Lung (tissue), 11 donors: ENCODE measurements at regions not wholly inside any gene's neighbourhood (a gene's known extent, or its start where the extent isn't known, plus 50 kb on each side); places are given as distances from the start of the nearest gene placed in this dataset.

Experiments
- ATAC-seq: fragments of 200-7000 bp; cut with Tn5 transposase; one replicate; pipeline ENCODE4 v1.9.1; 2020; ENCODE audit warnings: moderate number of reproducible peaks; ENCODE audit not compliant: insufficient read depth, low FRiP score
- DNase-seq, 3 donors: peaks; one replicate each; pipeline ENCODE4 v3.0.0-alpha.2; 2013 to 2017
- H3K27ac ChIP-seq, 2 donors: one replicate each; pipeline ENCODE4 v1.5.1; 2013; ENCODE audit warnings: mild to moderate bottlenecking in 2 of 2, moderate library complexity in 2 of 2, control low read depth in 1 of 2, inconsistent platforms in 1 of 2, low read depth in 1 of 2, low read length in 1 of 2
- H3K27me3 ChIP-seq, 3 donors: one replicate each; pipeline ENCODE4 v1.5.1; 2013; ENCODE audit warnings: low read length in 2 of 3; ENCODE audit not compliant: control insufficient read depth in 3 of 3, insufficient read depth in 3 of 3
- H3K36me3 ChIP-seq, 4 donors: one replicate each; pipeline ENCODE4 v1.5.1; 2013; ENCODE audit warnings: low read length in 4 of 4, mild to moderate bottlenecking in 1 of 4, moderate library complexity in 1 of 4; ENCODE audit not compliant: control insufficient read depth in 4 of 4, insufficient read depth in 4 of 4
- H3K4me1 ChIP-seq, 5 donors: one replicate each; pipeline ENCODE4 v1.5.1; 2013; ENCODE audit warnings: low read length in 5 of 5, mild to moderate bottlenecking in 2 of 5, moderate library complexity in 1 of 5; ENCODE audit not compliant: control insufficient read depth in 5 of 5, insufficient read depth in 5 of 5
- H3K4me3 ChIP-seq: one replicate; pipeline ENCODE4 v1.5.1; 2013; ENCODE audit warnings: mild to moderate bottlenecking, control low read depth, moderate library complexity
- H3K9ac ChIP-seq, 2 donors: one replicate each; pipeline ENCODE4 v1.5.1; 2013; ENCODE audit warnings: low read length in 2 of 2, control low read depth in 1 of 2; ENCODE audit not compliant: insufficient read depth in 1 of 2
- H3K9me3 ChIP-seq, 4 donors: one replicate each; pipeline ENCODE4 v1.5.1; 2013; ENCODE audit warnings: low read length in 3 of 4, mild to moderate bottlenecking in 1 of 4, moderate library complexity in 1 of 4; ENCODE audit not compliant: control insufficient read depth in 4 of 4, insufficient read depth in 3 of 4
- WGBS, 2 donors: extraction: QIAGEN DNeasy Blood & Tissue Kit; methylation state at CpG; one replicate each; pipeline ENCODE4 v1.1.7; 2013; 5-methylcytosine and 5-hydroxymethylcytosine counted together
- TF ChIP-seq, protein P1 (sequence below): IDR thresholded peaks from 2 replicates; pipeline ENCODE4 v1.5.1; 2012; ENCODE audit warnings: mild to moderate bottlenecking; ENCODE audit errors: control extremely low read depth, extremely low read depth
- donor health status: control.
- donor health status: control.
- donor health status: Bipolar disorder and iron deficiency.
- donor health status: healthy.
- donor health status: DM: yes; HTN: yes; CAD: no.

DNA sequence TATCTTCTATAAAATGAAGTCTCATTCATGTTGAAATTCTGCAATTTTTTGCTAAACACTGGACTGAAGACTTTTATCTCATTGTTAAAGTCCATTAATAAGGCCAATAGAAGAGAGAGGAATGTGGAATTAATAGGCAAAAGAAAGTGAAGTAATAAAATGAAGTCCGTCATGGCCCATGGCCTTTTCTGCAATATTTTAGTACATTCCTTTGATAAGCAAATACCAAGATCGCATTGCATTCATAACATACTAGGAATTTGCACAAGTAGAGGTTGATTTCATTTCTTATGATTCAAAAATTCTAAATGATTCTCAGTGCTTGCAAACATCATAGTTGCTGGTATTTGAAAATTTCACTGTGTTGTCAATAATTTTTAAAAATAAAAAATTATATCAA, 664.0 kb downstream of the NR2F1-AS1 start:
- TF ChIP-seq, protein P1, sequence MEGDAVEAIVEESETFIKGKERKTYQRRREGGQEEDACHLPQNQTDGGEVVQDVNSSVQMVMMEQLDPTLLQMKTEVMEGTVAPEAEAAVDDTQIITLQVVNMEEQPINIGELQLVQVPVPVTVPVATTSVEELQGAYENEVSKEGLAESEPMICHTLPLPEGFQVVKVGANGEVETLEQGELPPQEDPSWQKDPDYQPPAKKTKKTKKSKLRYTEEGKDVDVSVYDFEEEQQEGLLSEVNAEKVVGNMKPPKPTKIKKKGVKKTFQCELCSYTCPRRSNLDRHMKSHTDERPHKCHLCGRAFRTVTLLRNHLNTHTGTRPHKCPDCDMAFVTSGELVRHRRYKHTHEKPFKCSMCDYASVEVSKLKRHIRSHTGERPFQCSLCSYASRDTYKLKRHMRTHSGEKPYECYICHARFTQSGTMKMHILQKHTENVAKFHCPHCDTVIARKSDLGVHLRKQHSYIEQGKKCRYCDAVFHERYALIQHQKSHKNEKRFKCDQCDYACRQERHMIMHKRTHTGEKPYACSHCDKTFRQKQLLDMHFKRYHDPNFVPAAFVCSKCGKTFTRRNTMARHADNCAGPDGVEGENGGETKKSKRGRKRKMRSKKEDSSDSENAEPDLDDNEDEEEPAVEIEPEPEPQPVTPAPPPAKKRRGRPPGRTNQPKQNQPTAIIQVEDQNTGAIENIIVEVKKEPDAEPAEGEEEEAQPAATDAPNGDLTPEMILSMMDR, result no peak
- peaks cover 0 to 22% (median 0%) of the 10 kb centered on the region in 5 donors for H3K4me1 ChIP-seq
- H3K9me3 ChIP-seq, result no peaks in the 10 kb centered on the region
- ATAC-seq (no peak), DNase-seq (no peak)
- H3K9ac ChIP-seq, result no peak overlapping the region
- H3K27me3 ChIP-seq, result no peaks in the 10 kb centered on the region
- H3K4me3 ChIP-seq, result no peak overlapping the region
- no peaks in the 10 kb centered on the region for H3K36me3 ChIP-seq
- 74 to 81% methylated on average over 2 of the region's 2 CpGs for WGBS, 2 donors
- H3K27ac ChIP-seq, result no peak overlapping the region

DNA sequence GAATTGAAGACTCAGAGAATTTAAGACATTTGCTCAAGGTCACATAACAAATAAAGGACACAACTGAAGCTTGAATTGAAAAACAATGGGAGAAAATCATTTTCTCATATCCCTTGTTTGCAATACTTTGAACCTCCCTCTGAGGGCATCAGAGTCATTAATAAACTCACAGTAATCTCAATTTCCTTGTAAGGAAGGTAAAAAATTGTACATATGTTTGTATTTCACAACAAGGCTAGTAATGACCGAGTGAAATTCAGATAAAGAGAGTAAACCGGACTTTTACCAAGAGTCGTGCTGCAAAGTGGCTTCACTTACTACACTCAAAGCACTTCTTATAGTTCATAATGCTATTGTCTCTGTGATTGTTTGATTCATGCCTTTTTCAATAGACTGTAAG, 665.0 kb downstream of the NR2F1-AS1 start:
- Histone ChIP-seq H3K27me3 (no peaks in the 10 kb centered on the region), H3K27ac (no peak overlapping the region), H3K9me3 (no peaks in the 10 kb centered on the region), H3K9ac (no peak overlapping the region), H3K4me1 (peaks cover 0 to 22% (median 0%) of the 10 kb centered on the region in 5 donors), H3K36me3 (no peaks in the 10 kb centered on the region), H3K4me3 (no peak overlapping the region)
- 51 to 64% methylated on average over 3 of the region's 3 CpGs for WGBS, 2 donors
- ATAC-seq, result no peak
- TF ChIP-seq, protein P1, result no peak
- peak in 2 of 3 donors; percentile 64 to 74 for DNase-seq

DNA sequence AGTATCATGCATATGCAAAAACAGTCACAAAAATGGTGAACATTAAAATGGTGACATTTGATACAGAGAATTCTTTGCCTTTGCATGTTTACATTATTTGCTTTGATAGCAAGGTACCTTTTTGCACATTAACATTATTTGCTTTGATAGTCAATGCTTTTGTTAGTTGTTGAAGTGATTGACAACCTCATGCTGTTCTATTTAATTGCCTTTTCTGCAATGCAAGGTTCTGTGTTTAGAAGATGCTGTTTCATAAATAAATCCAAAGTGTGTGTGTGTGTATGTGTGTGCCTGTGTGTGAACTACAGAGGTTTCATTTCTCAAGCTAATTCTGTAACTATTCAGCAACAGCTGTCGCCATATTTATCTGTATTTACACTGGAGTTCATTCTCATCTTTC, 668.7 kb downstream of the NR2F1-AS1 start:
- H3K27me3 ChIP-seq, result no peaks in the 10 kb centered on the region
- no peak overlapping the region for H3K4me3 ChIP-seq
- no peak overlapping the region for H3K27ac ChIP-seq
- peaks cover 0 to 38% (median 1%) of the 10 kb centered on the region in 5 donors for H3K4me1 ChIP-seq
- H3K9me3 ChIP-seq, result no peaks in the 10 kb centered on the region
- DNase-seq (peak in 1 of 3 donors; percentile 21), ATAC-seq (no peak)
- H3K36me3 ChIP-seq, result no peaks in the 10 kb centered on the region
- H3K9ac ChIP-seq, result no peak overlapping the region
- TF ChIP-seq, protein P1, result no peak
- 71 to 81% methylated on average over 1 of the region's 1 CpG for WGBS, 2 donors

DNA sequence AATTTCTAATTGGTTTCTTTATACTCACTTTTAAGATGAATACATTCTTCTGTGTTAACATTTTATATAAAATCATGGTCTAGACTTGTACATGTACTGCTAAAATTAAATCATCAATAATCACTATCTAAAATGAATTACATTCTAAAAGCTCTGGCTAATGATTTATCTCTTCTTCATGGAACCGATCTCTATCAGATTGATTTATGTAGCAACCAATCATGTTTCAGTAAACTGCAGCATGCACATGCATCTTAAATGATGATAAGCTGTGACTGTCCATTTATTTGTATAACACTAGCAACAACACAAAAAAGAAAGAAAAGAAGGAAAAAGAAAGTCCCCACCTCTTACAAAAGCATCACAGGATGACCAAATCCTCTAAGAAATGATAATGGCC, 669.2 kb downstream of the NR2F1-AS1 start:
- WGBS, 2 donors, result 77 to 93% methylated on average over 1 of the region's 1 CpG
- H3K4me3 ChIP-seq, result no peak overlapping the region
- TF ChIP-seq, protein P1, result no peak
- no peaks in the 10 kb centered on the region for H3K36me3 ChIP-seq
- no peaks in the 10 kb centered on the region for H3K9me3 ChIP-seq
- H3K27ac ChIP-seq, result no peak overlapping the region
- no peaks in the 10 kb centered on the region for H3K27me3 ChIP-seq
- no peak for ATAC-seq
- DNase-seq, result no peak
- peaks cover 0 to 39% (median 3%) of the 10 kb centered on the region in 5 donors for H3K4me1 ChIP-seq
- no peak overlapping the region for H3K9ac ChIP-seq
